ENCODE measurements at regions not wholly inside any gene's neighbourhood (a gene's known extent, or its start where the extent isn't known, plus 50 kb on each side); places are given as distances from the start of the nearest gene placed in this dataset.

DNA sequence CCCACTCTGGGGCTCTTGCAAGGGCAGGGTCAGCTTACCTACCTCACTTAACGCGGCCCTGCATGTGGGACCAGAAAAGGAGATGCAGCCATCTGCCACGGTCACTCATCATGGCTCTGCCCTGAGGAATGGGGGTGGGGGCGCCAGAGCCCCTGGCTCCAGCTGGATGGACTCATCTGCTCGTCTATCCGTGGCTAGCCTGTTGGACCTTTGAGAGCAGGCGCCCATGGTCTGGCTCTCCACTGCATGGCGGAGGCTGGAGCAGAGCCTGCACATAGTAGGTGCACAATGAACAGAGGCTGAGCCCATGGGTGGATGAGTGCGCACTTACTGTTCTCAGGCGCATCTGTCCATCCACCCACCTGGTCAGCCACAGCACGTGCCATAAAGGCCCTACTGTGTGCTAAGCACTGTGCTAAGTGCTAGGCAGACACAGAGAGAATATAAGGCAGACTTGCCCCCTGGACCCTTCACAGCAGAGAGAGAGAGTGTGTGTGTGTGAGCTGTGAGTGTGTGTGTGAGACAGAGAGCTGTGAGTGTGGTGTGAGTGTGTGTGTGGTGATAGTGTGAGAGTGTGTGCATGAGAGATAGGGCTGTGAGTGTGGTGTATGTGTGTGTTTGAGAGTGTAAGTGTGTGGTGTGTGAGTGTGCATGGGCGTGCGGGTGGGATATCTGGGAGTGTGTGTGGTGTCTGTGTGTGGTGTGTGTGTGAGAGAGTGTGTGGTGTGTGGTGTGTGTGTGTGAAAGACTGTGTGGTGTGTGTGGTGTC lies 151.3 kb downstream of the TFCP2L1 start:
- TF ChIP-seq, protein P1, sequence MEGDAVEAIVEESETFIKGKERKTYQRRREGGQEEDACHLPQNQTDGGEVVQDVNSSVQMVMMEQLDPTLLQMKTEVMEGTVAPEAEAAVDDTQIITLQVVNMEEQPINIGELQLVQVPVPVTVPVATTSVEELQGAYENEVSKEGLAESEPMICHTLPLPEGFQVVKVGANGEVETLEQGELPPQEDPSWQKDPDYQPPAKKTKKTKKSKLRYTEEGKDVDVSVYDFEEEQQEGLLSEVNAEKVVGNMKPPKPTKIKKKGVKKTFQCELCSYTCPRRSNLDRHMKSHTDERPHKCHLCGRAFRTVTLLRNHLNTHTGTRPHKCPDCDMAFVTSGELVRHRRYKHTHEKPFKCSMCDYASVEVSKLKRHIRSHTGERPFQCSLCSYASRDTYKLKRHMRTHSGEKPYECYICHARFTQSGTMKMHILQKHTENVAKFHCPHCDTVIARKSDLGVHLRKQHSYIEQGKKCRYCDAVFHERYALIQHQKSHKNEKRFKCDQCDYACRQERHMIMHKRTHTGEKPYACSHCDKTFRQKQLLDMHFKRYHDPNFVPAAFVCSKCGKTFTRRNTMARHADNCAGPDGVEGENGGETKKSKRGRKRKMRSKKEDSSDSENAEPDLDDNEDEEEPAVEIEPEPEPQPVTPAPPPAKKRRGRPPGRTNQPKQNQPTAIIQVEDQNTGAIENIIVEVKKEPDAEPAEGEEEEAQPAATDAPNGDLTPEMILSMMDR (IDR thresholded peaks at IDR 0.05) = no peak
- TF ChIP-seq POLR2A (IDR thresholded peaks at IDR 0.05) = no peak
